ENCODE measurements at regions not wholly inside any gene's neighbourhood (a gene's known extent, or its start where the extent isn't known, plus 50 kb on each side); places are given as distances from the start of the nearest gene placed in this dataset.

DNA sequence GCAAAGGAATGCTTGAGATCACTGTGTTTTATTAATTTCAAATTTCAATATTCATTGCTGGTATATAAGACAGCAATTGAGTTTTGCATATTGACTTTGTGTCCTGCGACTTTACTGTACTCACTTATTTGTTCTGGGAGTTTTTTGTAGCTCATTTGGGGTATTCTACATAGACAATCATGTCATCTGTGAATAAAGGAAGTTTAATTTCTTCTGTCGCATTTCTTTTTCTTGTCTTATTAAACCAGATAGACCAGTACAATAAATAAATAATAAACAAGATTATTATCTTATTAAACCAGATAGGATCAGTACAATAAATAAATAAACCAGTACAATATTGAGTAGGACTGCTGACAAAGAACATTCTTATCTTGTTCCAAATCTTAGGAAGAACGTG is 448.2 kb downstream of the RPS24 start:
- no peak for DNase-seq (ENCODE audit: low read depth)

DNA sequence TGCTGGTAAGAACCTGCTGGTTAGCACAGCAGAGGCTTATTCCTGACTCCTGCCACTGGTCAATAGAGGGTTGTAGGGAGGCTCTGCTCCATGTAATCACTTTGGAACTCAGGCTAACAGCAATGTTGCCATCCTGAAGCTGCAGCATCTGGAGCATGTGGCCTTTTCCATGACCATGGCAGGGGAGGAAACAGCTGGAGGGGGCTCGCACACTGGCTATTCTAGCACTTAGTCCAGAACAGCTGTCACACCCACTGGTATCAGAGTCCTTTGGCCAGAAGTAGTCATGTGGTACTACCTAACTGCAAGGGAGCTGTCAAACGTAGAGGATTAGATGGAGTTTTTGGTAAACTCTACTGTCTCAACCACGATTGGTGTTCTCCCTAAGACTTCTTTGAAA is 450.0 kb downstream of the RPS24 start:
- no peak for DNase-seq (ENCODE audit: low read depth)

DNA sequence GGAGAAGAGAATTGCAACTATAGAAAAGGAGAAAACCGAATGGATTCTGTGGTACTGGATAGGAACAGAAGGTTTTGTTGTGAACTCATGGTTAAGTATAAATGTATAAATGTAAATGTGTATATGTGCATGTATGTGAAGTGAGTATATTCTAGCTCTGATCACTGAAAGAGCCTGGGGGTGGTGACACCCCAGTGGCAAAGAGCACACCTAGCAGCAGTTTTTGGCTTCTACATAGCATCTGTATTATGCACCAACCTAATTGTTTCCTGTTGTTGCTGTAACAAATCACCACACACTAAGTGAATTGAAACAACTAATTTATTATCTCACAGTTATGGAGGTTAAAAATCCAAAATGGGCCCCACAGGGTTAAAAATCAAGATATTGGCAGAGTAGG is 455.4 kb downstream of the RPS24 start:
- DNase-seq (ENCODE audit: low read depth), result no peak

DNA sequence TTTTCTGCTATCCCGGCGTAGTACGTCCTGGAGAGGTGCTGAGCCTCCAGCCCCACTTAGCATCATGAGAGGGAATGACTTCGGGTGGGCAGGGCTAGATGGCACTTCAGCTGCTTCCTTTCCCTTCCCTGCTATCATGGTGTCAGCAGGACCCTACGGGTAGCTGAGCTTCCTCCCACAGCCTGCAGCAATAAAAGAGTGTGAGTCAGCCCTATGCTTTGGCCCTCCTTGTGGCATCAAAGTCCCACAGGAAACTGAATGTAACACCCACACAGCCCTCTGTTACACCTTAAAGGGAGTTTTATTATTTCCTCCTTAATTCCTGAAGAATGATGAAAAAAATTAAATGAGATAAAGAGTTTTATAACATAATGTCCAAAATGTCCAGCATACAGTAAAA is 458.1 kb downstream of the RPS24 start:
- peak; percentile 32 for DNase-seq (ENCODE audit: low read depth)

DNA sequence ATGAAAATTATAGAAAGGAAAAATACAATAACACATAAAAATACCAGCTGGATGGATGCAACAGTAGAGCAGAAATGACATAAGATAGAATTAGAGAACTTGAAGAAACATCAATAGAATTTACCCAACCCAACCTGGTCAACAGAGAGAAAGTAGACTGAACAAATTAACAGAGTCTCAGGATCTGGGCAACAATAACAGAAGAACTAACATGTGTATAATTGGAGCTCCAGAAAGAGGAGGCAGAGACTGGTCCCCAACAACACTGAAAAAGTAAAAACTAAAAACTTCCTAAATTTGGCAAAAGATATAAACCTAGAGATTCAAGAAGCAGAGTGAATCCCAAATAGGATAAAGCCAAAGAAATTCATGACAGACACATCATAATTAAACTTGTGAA is 458.8 kb downstream of the RPS24 start:
- DNase-seq (ENCODE audit: low read depth), result no peak

DNA sequence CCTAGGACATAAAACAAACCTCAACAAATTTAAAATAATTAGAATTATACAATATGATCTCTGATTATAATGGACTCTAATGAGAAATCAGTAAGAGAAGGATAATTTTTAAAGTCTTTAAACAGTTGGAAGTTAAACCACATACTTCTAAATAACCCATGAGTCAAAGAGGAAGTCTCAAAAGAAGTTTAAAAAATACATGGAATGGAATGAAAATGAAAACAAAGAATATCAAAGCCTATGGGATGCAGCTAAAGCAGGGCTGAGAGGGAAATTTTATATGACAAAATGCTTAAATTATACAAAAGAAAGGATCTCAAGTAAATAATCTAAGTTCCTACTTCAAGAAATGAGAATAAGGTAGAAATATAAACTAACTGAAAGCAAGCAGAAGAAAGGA is 460.5 kb downstream of the RPS24 start:
- no peak for DNase-seq (ENCODE audit: low read depth)

DNA sequence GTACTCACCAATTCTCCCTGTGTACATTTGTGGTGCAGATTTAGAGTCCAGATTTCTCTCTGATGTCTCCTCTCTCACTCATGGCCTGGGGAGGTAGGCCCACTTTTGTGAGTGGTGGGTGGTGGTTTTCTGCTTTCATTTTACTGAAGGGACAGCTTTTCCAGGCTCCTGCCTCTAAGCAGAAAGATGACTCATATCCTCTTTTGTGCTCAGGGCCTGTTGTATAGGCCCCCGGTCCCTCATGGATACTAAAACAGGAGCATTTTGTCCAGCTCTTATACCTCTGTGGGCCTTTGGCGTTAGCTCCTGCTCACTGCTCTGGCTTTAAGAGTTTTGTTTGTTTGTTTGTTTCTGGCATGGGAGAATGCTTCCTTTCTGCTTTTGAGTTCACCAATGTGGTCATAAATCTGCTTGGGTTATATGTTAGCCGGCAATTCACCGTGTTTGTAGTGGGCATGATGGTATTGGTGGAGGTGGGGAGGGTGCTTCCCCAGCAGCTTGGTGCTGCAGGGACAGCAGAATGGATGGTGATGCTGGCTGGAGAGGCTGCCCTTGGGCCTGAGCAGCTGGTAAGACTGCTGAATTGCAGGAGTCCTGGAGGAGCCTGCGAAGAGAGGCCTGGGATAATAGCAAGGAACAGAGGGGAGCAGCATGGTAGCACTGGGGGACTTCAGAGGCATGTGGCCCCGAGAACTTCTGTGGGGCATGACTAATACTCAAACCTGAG is 468.7 kb downstream of the RPS24 start:
- DNase-seq (ENCODE audit: low read depth), result peak; percentile 5

DNA sequence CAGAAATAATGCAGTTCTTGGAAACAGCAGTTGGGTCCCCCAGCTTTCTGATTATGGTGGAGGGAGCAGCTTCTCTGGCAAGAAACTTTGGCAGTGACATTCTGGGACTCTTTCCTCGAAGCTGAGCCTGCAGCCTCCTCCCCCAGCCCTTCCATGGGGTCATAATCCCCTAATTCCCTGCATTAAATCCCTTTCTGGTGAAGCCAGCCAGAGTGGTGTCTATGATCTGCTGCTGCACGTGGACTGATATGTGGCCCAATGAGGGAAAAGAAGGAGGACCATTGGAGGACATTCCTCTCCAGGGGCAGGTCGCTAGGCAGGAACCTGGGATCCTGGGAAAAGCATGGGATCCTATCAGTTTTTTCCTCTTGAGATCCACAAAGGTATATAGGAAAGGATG is 470.5 kb downstream of the RPS24 start:
- no peak for DNase-seq (ENCODE audit: low read depth)

DNA sequence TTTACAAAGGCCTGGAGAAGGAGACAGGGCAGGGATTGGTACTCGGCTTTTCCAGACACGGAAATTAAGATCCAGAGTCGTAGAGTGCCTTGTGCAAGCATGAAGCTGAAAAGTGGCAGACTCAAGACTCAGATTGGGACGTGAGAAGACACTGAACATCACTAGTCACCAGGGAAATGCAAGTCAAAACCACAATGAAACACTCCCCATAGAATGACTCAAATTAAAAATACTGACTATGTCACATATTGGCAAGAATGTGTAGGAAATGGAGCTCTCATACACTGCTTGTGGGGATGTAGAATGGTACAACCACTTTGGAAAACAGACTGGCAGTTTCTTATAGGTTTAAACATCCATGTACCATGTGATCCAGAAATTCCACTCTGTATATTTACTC is 472.0 kb downstream of the RPS24 start:
- no peak for DNase-seq (ENCODE audit: low read depth)

DNA sequence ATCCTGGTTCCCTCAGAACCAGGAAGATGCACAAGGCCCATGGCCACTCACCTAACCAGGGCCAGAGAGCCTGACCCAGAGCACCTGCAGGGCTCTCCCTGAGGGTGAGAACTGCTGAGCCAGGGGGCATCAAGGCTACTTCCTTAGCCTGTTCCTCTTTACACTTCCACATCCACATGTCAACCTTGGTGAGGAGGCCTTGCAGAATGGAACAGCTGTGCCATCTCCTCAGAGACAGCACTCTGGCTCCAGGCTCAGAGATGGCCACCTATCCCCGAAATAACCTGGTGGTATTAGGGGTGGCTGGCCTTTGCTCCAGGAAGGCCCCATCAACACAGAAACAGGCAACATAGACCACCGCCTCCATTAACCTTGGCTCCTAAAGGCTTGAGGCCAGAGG is 473.0 kb downstream of the RPS24 start:
- no peak for DNase-seq (ENCODE audit: low read depth)

DNA sequence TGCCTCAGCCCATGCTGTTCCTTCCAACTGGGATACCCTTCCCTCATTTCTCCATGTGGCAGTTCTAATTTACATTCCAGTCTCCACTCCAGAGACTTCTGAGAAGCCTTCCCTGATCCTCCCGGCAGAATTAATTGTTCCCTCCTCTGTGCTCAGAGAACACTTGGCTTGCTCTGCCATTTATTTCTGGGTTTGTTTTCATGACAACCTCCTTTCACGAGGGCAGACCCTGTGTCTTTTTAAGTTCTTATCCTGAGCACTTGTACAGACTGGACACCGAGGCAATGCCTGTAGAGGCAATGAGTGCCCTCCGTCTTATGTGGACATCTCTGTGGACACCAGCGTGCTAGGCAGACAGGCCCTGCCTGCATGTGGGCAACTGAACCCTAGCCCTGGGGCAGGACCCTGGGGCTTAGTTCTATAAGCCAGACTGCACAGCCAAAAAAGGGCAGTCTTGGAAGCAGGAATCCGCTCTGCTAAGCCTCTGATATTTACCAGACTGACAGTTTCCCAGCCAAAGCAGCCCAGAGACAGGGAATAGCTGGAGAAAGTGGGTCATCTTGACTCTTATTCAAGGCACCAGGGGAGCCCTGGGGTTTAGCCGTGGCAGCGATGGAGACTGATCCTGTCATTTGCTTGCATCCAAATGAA is 474.0 kb downstream of the RPS24 start:
- DNase-seq (ENCODE audit: low read depth), result no peak

DNA sequence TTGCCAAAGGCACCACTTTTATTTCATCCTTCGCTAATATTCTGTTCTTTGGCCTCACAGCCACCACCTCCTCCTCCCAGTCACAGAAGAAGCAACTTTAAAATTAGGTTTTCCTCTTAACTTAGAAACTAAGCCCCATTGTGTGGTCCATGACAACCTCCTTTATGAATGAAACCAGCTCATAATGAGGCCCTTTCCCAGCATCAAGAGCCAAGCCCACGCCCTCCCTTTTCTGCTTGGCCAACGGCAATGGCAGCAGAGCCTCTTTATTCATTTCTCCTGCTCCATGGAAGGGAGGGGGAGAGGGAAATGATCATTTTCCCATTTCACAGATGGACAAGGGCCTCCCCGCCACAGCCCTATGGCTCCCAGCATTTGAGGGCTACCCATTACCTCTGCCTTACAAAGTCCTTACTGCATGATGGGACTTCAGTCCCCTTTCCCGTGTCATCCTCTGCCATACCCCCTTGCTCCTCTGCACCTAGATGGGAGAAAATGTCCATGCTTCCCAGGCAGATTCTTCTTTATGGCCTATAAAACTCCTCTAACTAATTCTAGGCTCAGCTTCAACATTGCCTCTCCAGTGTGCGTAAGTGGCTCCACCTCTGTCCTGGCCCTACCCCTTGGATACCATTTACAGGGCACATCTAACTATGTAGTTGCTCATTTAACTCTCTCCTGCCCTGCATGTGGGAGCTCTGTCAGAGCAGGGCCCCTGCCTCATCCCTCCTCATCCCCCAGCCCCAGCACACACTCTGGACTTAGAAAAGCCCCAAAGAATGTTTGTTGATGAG is 475.5 kb downstream of the RPS24 start:
- DNase-seq (ENCODE audit: low read depth), result no peak

DNA sequence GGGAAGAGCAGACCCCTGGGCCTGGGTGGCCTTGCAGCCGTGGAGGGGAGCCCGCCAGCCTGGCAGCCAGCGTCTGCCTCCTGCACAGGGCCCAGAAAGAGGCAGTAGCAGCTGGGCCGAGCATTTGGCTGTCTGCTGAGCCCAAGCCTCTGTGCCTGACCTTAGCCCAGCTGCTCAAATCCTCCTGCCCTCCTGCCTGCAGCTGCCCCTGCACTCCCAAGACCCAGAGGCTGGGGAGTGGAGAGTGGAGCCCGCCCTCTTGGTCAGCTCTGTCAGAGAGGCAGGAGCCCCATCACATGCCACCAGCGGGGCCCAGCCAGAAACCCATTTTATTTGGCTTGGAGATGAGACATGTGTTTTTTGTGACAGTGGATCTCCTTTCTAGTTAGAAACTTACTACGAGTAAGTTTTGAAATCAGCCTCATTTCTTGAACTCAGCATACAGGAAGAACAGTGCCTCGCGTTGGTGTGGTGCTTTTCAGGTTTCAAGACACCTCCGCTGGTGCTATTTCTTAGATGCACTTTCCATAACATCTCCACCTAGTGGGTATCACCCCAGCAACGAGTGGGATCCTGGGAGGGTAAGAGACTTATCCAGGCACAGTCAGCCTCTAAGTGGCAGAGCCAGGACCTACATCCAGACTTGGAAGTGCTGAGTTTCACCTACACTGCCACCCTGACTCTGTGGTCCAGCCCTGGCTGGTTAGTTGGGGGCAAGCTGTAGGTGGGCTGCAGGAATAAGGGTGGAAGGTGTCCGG is 477.1 kb downstream of the RPS24 start:
- no peak for DNase-seq (ENCODE audit: low read depth)

DNA sequence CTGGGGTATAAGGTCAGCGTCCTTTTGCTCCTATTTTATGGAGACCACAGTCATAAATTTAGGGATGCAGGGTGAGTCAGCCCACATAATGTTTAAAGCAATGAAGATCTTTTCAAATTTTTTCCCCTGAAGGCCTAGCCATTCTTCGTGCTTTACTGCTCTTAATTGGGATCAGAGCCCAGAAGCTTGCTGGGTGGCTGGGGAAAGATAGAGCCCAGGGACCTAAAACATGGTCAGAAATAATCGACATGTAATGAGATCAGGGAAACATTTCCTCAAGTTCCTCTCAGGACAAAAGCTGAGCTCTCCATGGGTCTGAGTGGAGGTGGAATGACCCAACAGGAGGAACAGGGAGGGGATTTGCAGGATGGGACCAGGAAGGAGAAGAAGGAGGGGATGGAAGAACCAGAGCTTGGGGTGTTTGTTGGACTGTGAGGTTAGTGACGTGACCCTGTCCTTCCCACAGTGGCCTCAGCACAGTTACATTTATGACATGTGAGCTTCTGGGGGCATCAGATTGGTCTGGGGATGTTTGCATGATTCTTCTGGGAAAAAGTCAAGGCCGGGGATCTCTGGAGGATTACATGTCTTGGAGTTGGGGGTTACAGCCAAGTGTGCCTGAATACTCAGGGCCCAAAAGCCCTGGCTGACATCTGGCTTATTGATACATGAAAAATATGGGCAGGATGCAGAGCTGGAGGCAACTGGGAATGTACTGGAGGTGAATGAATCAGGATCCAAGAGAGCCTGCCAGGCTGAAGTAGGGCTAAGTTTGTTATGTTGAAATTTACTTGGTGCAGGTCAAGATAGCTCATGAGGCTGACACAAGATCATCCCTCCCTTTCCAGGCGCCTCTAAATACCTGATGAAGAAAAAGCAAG is 477.9 kb downstream of the RPS24 start:
- DNase-seq (ENCODE audit: low read depth), result no peak

DNA sequence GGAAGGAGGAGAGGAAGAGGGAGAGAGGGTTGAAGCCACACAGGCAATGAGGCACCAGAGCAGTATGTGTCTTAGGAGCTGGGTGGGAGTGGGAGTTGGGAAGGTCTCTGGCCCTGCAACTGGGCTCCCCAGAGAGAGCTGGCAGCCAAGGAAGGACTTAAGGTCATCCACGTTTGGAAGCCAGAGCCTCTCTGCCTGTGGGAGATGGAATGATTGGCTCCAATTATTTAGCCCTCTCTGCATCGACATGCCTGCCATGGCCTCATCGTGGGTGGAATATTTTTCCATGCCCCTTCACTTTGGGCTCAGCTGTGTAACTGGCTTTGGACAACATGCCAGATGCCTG is 478.5 kb downstream of the RPS24 start:
- DNase-seq (ENCODE audit: low read depth), result no peak

DNA sequence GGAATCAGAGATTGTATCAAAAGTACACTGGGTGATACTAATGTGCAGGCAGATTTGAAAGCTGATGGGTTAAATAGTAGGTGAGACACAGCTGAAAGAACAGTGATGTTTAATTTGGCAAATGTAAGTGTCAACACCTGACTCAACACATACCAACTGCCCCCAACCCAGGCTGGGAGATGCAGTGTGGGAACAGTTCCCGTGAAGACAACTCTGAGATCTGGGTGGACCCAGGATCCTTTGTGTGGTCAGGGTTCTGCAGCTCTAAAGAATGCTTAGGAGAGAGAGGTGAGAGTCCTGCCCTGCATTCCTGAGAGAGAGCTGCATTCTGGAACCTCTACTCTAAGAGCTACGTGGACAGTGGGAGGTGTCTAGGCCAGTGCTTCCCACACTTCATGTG is 479.7 kb downstream of the RPS24 start:
- DNase-seq (ENCODE audit: low read depth), result peak; percentile 24

DNA sequence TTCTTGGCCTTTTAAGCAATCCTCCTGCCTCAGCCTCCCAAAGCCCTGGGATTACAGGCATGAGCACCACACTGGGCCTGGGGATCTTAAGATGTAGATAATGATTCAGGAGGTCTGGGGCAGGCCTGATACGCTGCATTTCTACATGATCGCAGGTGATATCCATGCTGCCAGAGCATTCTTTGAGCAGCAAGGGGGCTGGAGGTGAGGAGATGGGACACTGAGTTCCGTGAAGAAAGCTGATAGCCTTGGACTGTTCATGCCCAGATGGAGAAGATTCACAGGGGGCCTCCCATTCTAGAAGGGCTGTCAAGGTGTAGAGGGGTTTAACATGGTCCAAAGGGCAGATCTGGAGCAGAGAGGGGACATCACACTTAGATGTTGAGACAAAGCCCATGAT is 480.3 kb downstream of the RPS24 start:
- DNase-seq (ENCODE audit: low read depth), result no peak

DNA sequence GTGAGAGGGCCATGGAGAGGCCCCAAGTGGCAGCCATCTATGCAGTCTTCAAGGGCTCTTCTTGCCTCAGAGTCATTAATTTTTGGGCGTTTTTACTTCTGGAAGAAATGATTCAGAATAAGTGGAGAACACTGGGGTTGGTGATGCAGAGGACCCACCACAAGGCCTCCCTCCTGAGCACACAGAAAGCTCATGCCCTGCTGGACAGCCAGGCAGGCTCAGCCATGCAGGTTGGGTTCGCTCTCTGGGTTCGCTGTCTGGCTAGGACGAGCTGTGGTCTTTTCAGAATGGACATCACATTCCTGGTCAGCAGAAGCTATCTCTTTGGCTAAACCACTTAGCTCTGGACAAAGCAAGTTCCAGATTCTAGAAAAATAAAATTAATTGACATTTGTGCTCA is 480.8 kb downstream of the RPS24 start:
- DNase-seq (ENCODE audit: low read depth), result no peak

DNA sequence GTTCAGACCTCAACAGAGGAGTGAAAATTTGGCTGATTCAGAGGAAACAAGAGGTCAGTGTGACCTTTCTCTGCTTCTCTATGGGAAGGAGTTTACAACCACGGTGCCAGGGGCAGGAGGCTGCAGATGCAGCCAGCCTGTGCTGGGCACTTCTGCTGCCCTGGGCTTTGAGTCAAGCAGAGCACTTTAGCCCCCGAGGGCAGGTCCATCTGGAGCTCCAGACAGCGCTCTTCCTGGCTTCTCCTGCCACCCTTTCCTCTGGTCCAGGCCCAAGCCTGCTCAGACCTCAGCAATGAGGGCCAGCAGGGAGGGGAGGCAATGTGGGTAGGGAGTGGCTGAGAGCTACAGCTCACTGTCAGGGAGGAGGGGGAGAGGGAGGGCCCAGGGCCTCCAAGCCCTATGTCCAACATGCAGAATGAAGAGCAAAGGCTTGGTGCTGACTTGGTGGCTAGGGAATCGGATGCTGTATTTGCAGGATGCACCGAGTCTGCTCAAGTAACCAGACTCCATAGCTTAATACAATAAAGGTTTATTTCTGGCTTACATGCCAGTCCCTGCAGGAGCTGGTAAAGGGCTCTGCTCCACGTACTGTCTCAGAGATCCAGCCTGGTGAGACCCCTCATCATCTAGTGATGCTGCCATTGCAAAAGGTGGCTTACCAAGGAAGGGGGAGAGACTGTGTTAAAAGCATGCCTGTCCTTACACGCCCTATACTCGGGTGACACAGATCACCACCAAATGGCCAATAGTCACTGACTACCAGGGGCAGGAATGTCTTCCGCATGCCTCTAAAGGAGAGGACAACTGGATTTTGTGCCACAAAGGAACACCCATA is 481.6 kb downstream of the RPS24 start:
- no peak for DNase-seq (ENCODE audit: low read depth)

DNA sequence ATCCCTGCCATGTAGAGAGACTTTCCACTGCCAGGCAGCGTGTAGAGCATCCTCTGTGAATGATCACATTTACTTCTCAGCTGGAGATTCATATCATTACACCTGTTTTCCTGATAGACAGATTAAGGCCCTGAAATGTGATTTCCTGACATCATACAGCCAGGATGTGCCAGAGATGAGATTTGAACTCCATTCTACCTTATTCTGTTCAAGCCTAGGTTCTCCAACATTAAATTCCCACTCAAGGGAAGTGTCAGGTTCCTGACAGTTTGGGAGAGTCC is 482.1 kb downstream of the RPS24 start:
- no peak for DNase-seq (ENCODE audit: low read depth)

DNA sequence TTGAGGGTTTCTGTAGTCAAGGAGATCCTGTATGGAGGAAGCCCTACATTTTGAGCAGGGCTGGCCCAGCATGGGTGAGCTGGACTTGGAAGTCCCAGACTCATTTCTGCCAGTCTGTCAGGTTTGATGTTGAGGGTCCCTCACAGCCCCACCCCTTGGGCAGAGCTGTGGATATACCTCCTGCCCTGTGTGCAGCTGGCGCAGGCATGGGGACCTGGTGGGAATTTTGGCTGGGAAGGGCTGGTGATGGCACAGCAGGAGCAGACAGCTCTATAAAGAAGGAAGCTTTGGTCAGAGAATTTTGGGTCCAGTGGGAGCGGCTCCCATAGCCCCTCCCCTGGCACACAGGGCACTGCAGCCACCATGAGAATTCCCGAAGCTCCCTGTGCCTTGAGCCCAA is 482.6 kb downstream of the RPS24 start:
- no peak for DNase-seq (ENCODE audit: low read depth)

Measured in renal cortical epithelial cell (primary cell).